ENCODE measurements at regions not wholly inside any gene's neighbourhood (a gene's known extent, or its start where the extent isn't known, plus 50 kb on each side); places are given as distances from the start of the nearest gene placed in this dataset.

DNA sequence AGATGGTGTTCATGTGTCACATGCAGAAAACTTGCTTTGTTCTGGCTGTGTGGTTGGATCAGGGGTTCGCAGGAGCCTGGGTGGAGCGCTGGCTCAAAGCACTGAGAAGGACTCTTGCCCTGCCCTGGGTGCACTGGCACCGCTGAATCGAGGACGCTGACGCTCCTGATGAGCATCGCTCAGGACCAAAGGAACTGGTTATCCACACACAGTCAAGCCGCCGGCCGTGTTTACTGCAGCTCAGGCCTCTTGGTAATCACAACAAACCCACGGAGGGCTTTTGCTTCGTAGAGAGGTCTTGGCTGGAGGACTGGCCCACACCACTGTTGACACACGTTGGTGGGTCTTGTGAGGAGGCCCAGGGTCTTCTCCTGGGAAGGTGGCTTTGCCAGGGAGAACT is 299.4 kb upstream of the IRX2 start:
- TF ChIP-seq, protein P1, sequence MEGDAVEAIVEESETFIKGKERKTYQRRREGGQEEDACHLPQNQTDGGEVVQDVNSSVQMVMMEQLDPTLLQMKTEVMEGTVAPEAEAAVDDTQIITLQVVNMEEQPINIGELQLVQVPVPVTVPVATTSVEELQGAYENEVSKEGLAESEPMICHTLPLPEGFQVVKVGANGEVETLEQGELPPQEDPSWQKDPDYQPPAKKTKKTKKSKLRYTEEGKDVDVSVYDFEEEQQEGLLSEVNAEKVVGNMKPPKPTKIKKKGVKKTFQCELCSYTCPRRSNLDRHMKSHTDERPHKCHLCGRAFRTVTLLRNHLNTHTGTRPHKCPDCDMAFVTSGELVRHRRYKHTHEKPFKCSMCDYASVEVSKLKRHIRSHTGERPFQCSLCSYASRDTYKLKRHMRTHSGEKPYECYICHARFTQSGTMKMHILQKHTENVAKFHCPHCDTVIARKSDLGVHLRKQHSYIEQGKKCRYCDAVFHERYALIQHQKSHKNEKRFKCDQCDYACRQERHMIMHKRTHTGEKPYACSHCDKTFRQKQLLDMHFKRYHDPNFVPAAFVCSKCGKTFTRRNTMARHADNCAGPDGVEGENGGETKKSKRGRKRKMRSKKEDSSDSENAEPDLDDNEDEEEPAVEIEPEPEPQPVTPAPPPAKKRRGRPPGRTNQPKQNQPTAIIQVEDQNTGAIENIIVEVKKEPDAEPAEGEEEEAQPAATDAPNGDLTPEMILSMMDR (IDR thresholded peaks at IDR 0.05; ENCODE audit: low read depth, low read length, missing control alignments) = no peak
- H3K27me3 ChIP-seq (replicated peaks) = no peaks in the 10 kb centered on the region
- H3K4me3 ChIP-seq (ENCODE audit: low read depth, low read length) = no peak overlapping the region
- no peak for DNase-seq
- no peak overlapping the region for H3K27ac ChIP-seq
- in situ Hi-C loops (cut with HindIII; ENCODE audit: low pct_ligation_motif_present, low sequenced_read_pairs) = no loop called here
- H3K36me3 ChIP-seq (replicated peaks) = no peaks in the 10 kb centered on the region

GRCh38 chr5:3049261-3049660 is 297.8 kb upstream of the IRX2 start:
- TF ChIP-seq, protein P1 (IDR thresholded peaks at IDR 0.05; ENCODE audit: low read depth, low read length, missing control alignments) = no peak
- H3K27me3 ChIP-seq (replicated peaks) = no peaks in the 10 kb centered on the region
- H3K4me3 ChIP-seq (ENCODE audit: low read depth, low read length) = no peak overlapping the region
- no peak for DNase-seq
- no peak overlapping the region for H3K27ac ChIP-seq
- H3K36me3 ChIP-seq (replicated peaks) = no peaks in the 10 kb centered on the region
- in situ Hi-C loops (cut with HindIII; ENCODE audit: low pct_ligation_motif_present, low sequenced_read_pairs) = no loop called here

GRCh38 chr5:3047212-3047774 is 295.8 kb upstream of the IRX2 start:
- no peaks in the 10 kb centered on the region for H3K27me3 ChIP-seq (replicated peaks)
- DNase-seq = no peak
- no peak overlapping the region for H3K4me3 ChIP-seq (ENCODE audit: low read depth, low read length)
- no peaks in the 10 kb centered on the region for H3K36me3 ChIP-seq (replicated peaks)
- TF ChIP-seq, protein P1 (IDR thresholded peaks at IDR 0.05; ENCODE audit: low read depth, low read length, missing control alignments) = no peak
- in situ Hi-C loops (cut with HindIII; ENCODE audit: low pct_ligation_motif_present, low sequenced_read_pairs) = no loop called here
- no peak overlapping the region for H3K27ac ChIP-seq

DNA sequence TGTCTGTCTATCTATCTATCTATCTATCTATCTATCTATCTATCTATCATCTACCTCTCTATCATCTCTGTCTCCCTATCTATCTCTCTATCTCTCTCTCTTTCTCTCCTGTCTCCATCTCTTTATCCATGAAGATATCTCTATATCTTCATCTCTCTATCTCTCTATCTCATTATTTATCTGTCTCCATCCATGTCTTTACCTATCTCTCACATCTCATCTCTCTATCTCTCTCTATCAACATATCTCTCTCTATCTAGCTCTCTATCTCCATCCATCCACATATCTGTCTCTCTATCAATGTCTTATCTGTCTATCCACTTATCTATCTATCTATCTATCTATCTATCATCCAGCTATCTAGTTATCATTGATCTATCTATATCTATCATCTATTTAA is 292.1 kb upstream of the IRX2 start:
- Histone ChIP-seq H3K27me3 (replicated peaks) (no peaks in the 10 kb centered on the region), H3K4me3 (ENCODE audit: low read depth, low read length) (no peak overlapping the region), H3K27ac (no peak overlapping the region), H3K36me3 (replicated peaks) (no peaks in the 10 kb centered on the region)
- no peak for DNase-seq
- in situ Hi-C loops (cut with HindIII; ENCODE audit: low pct_ligation_motif_present, low sequenced_read_pairs) = no loop called here
- TF ChIP-seq, protein P1 (IDR thresholded peaks at IDR 0.05; ENCODE audit: low read depth, low read length, missing control alignments) = no peak

DNA sequence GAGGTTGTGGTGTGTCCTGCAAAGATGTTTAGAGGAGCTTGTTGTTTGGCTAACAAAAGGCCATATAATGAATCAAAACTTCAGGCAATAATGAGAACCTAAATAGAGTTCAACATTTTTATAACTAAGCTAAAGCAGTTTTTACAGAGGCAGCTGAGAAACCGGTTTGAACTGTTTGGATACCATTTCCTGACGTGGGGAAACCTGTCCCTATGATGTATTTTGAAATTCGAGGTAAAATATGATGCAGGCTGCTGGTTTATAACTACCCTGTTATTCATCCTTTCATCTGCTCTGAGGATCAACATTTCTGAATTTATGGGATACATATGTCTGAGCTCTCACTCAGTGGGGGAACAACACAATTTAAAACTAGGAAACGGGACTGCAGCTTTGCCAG is 289.5 kb upstream of the IRX2 start:
- no peak for DNase-seq
- TF ChIP-seq, protein P1 (IDR thresholded peaks at IDR 0.05; ENCODE audit: low read depth, low read length, missing control alignments) = no peak
- no peaks in the 10 kb centered on the region for H3K36me3 ChIP-seq (replicated peaks)
- H3K27me3 ChIP-seq (replicated peaks) = no peaks in the 10 kb centered on the region
- no peak overlapping the region for H3K4me3 ChIP-seq (ENCODE audit: low read depth, low read length)
- no peak overlapping the region for H3K27ac ChIP-seq
- in situ Hi-C loops (cut with HindIII; ENCODE audit: low pct_ligation_motif_present, low sequenced_read_pairs) = no loop called here
